Common myeloid progenitor, CD34-positive (primary cell): ENCODE measurements at regions not wholly inside any gene's neighbourhood (a gene's known extent, or its start where the extent isn't known, plus 50 kb on each side); places are given as distances from the start of the nearest gene placed in this dataset.

Source experiments
- CTCF ChIA-PET: fragments of 350-600 bp; sonication (Branson Sonifier 250); formaldehyde crosslinking; loops from one replicate; lab custom pipeline; 2021; ENCODE audit warnings: antibody characterized with exemption; lab: Charles Lee
- POLR2A ChIA-PET: fragments of 350-600 bp; sonication (Branson Sonifier 250); formaldehyde crosslinking; loops from one replicate; lab custom pipeline; 2021; ENCODE audit warnings: antibody characterized with exemption; lab: Charles Lee
- DNase-seq, 3 donors: peaks; one replicate each; pipeline versions ENCODE4 v3.0.0 to v3.0.0-alpha.2; 2013
- H3K27ac ChIP-seq, 2 experiments: 1 replicate in 1 of 2; 2 replicates in 1 of 2; pipeline ENCODE4 v1.7.0; 2013; ENCODE audit warnings: inconsistent platforms in 2 of 2, low read length in 2 of 2, mild to moderate bottlenecking in 2 of 2, low read depth in 1 of 2, moderate library complexity in 1 of 2; ENCODE audit not compliant: severe bottlenecking in 2 of 2, insufficient read depth in 1 of 2, poor library complexity in 1 of 2
- H3K27me3 ChIP-seq, 5 experiments: replicated peaks in 2 of 5; 1 replicate in 3 of 5; 2 replicates in 2 of 5; pipeline versions ENCODE4 v1.6.1 to v1.7.0; 2013; ENCODE audit warnings: low read length in 4 of 5, mild to moderate bottlenecking in 2 of 5, moderate library complexity in 2 of 5, inconsistent platforms in 1 of 5; ENCODE audit not compliant: insufficient read depth in 5 of 5, control insufficient read depth in 4 of 5
- H3K36me3 ChIP-seq, 4 experiments: 1 replicate in 2 of 4; 2 replicates in 2 of 4; pipeline versions ENCODE4 v1.6.1 to v1.7.0; 2013; ENCODE audit warnings: low read length in 3 of 4, control low read depth in 1 of 4, mild to moderate bottlenecking in 1 of 4; ENCODE audit not compliant: control insufficient read depth in 4 of 4, insufficient read depth in 4 of 4
- H3K4me1 ChIP-seq, 4 experiments: 1 replicate in 3 of 4; 2 replicates in 1 of 4; pipeline versions ENCODE4 v1.6.1 to v1.7.1; 2013; ENCODE audit warnings: low read length in 3 of 4, mild to moderate bottlenecking in 3 of 4, control low read depth in 1 of 4, inconsistent platforms in 1 of 4, moderate library complexity in 1 of 4; ENCODE audit not compliant: control insufficient read depth in 4 of 4, insufficient read depth in 4 of 4; ENCODE audit errors: control extremely low read depth in 1 of 4
- H3K4me3 ChIP-seq, 7 experiments: 1 replicate in 4 of 7; 2 replicates in 3 of 7; pipeline versions ENCODE4 v1.5.1 to v1.7.0; 2013; ENCODE audit warnings: mild to moderate bottlenecking in 7 of 7, low read length in 6 of 7, moderate library complexity in 6 of 7, inconsistent platforms in 2 of 7, low read depth in 2 of 7, control low read depth in 1 of 7; ENCODE audit not compliant: insufficient read depth in 4 of 7, control insufficient read depth in 1 of 7; ENCODE audit errors: extremely low read depth in 1 of 7
- H3K9me3 ChIP-seq, 5 experiments: 1 replicate in 4 of 5; 2 replicates in 1 of 5; pipeline versions ENCODE4 v1.6.1 to v1.7.1; 2013; ENCODE audit warnings: low read length in 4 of 5, mild to moderate bottlenecking in 2 of 5, inconsistent platforms in 1 of 5, low read depth in 1 of 5, moderate library complexity in 1 of 5; ENCODE audit not compliant: control insufficient read depth in 4 of 5, insufficient read depth in 2 of 5; ENCODE audit errors: control extremely low read depth in 1 of 5
- WGBS: methylation state at CpG from one replicate; pipeline ENCODE4 v1.1.5; 2013; ENCODE audit not compliant: insufficient coverage; 5-methylcytosine and 5-hydroxymethylcytosine counted together

- Histone ChIP-seq H3K9me3 (no peaks in the 10 kb centered on the region), H3K27me3 (peaks cover 0 to 3% (median 0%) of the 10 kb centered on the region in 5 experiments), H3K4me3 (no peak overlapping the region), H3K27ac (no peak overlapping the region), H3K4me1 (no peaks in the 10 kb centered on the region), H3K36me3 (no peaks in the 10 kb centered on the region)
- POLR2A ChIA-PET = no interaction called here
- CTCF ChIA-PET = interaction anchor here (1.3 kb wide), 1 partner anchor 231 kb away, joined by 3 read pairs; no protein-coding TSS in a partner anchor
- no peak for DNase-seq
- 77% methylated on average over 1 of the region's 1 CpG for WGBS
Observed at GRCh38 chr20:7696311-7696710, 243.9 kb downstream of the HAO1 start.

GRCh38 chr20:7702141-7702540 is 238.1 kb downstream of the HAO1 start:
- H3K27ac ChIP-seq = no peak overlapping the region
- H3K9me3 ChIP-seq = no peaks in the 10 kb centered on the region
- DNase-seq = no peak
- H3K4me1 ChIP-seq = no peaks in the 10 kb centered on the region
- H3K4me3 ChIP-seq = no peak overlapping the region
- H3K36me3 ChIP-seq = no peaks in the 10 kb centered on the region
- whole genome bisulfite sequencing = 93% methylated on average over 2 of the region's 2 CpGs
- peaks cover 0 to 3% (median 0%) of the 10 kb centered on the region in 5 experiments for H3K27me3 ChIP-seq
- ChIA-PET CTCF (no interaction called here), POLR2A (no interaction called here)

GRCh38 chr20:7703551-7703961 is 236.7 kb downstream of the HAO1 start:
- WGBS = 100% methylated on average over 1 of the region's 4 CpGs
- Histone ChIP-seq H3K4me1 (no peaks in the 10 kb centered on the region), H3K27ac (no peak overlapping the region), H3K27me3 (peaks cover 0 to 2% (median 0%) of the 10 kb centered on the region in 5 experiments), H3K9me3 (no peaks in the 10 kb centered on the region), H3K36me3 (no peaks in the 10 kb centered on the region), H3K4me3 (no peak overlapping the region)
- ChIA-PET POLR2A (no interaction called here), CTCF (no interaction called here)
- no peak for DNase-seq

GRCh38 chr20:7703996-7704395 is 236.3 kb downstream of the HAO1 start:
- Histone ChIP-seq H3K36me3 (no peaks in the 10 kb centered on the region), H3K27me3 (peaks cover 0 to 4% (median 0%) of the 10 kb centered on the region in 5 experiments), H3K9me3 (no peaks in the 10 kb centered on the region), H3K4me1 (no peaks in the 10 kb centered on the region), H3K4me3 (no peak overlapping the region), H3K27ac (no peak overlapping the region)
- POLR2A ChIA-PET = no interaction called here
- no peak for DNase-seq
- CTCF ChIA-PET = no interaction called here
- WGBS = no CpG with 5 or more reads among the region's 2 CpGs

GRCh38 chr20:7708112-7708511 is 232.1 kb downstream of the HAO1 start:
- H3K9me3 ChIP-seq = peaks cover 0 to 2% (median 0%) of the 10 kb centered on the region in 5 experiments
- H3K4me3 ChIP-seq = no peak overlapping the region
- H3K27ac ChIP-seq = no peak overlapping the region
- CTCF ChIA-PET = no interaction called here
- POLR2A ChIA-PET = no interaction called here
- no peak for DNase-seq
- no peaks in the 10 kb centered on the region for H3K4me1 ChIP-seq
- H3K27me3 ChIP-seq = peaks cover 0 to 2% (median 0%) of the 10 kb centered on the region in 5 experiments
- no CpG with 5 or more reads among the region's 2 CpGs for WGBS
- H3K36me3 ChIP-seq = no peaks in the 10 kb centered on the region

GRCh38 chr20:7708782-7709181 is 231.5 kb downstream of the HAO1 start:
- no peaks in the 10 kb centered on the region for H3K36me3 ChIP-seq
- no CpG with 5 or more reads among the region's 2 CpGs for WGBS
- ChIA-PET CTCF (no interaction called here), POLR2A (no interaction called here)
- no peak for DNase-seq
- peaks cover 0 to 2% (median 0%) of the 10 kb centered on the region in 5 experiments for H3K27me3 ChIP-seq
- H3K4me1 ChIP-seq = no peaks in the 10 kb centered on the region
- H3K27ac ChIP-seq = no peak overlapping the region
- peaks cover 0 to 2% (median 0%) of the 10 kb centered on the region in 5 experiments for H3K9me3 ChIP-seq
- H3K4me3 ChIP-seq = no peak overlapping the region

GRCh38 chr20:7710440-7710839 is 229.8 kb downstream of the HAO1 start:
- 87% methylated on average over 5 of the region's 8 CpGs for WGBS
- CTCF ChIA-PET = no interaction called here
- no peak overlapping the region for H3K27ac ChIP-seq
- H3K36me3 ChIP-seq = no peaks in the 10 kb centered on the region
- no peaks in the 10 kb centered on the region for H3K4me1 ChIP-seq
- POLR2A ChIA-PET = no interaction called here
- peaks cover 0 to 2% (median 0%) of the 10 kb centered on the region in 5 experiments for H3K27me3 ChIP-seq
- DNase-seq = no peak
- peaks cover 0 to 2% (median 0%) of the 10 kb centered on the region in 5 experiments for H3K9me3 ChIP-seq
- H3K4me3 ChIP-seq = no peak overlapping the region
